Loucy (cell line): ENCODE measurements at regions not wholly inside any gene's neighbourhood (a gene's known extent, or its start where the extent isn't known, plus 50 kb on each side); places are given as distances from the start of the nearest gene placed in this dataset.

ENCODE experiments used
- H2AFZ ChIP-seq: fragments of 200-600 bp; sonication (generic); 2 replicates; pipeline ENCODE4 v1.6.0; 2016; ENCODE audit warnings: antibody characterized with exemption, mild to moderate bottlenecking, low read length, moderate library complexity
- H3F3A ChIP-seq: fragments of 200-600 bp; 2 replicates; pipeline ENCODE4 v1.6.0; 2016; ENCODE audit warnings: antibody characterized with exemption, low read depth, mild to moderate bottlenecking
- H3K27me3 ChIP-seq: fragments of 200-600 bp; sonication (generic); 2 replicates; pipeline ENCODE4 v1.6.1; 2014; ENCODE audit warnings: low read length, mild to moderate bottlenecking; ENCODE audit not compliant: insufficient read depth, poor library complexity, severe bottlenecking
- H3K36me3 ChIP-seq: fragments of 200-600 bp; sonication (generic); 2 replicates; pipeline ENCODE4 v1.6.1; 2016; ENCODE audit warnings: low read length; ENCODE audit not compliant: insufficient read depth
- H3K4me1 ChIP-seq: fragments of 200-600 bp; sonication (generic); 2 replicates; pipeline ENCODE4 v1.5.1; 2014; ENCODE audit warnings: low read length, mild to moderate bottlenecking; ENCODE audit not compliant: insufficient read depth, poor library complexity, severe bottlenecking
- H3K4me2 ChIP-seq: fragments of 200-600 bp; sonication (generic); 2 replicates; pipeline ENCODE4 v1.6.0; 2014; ENCODE audit warnings: antibody characterized with exemption, low read length, low read depth, mild to moderate bottlenecking; ENCODE audit not compliant: poor library complexity, severe bottlenecking
- H3K4me3 ChIP-seq: fragments of 200-600 bp; sonication (generic); 2 replicates; pipeline ENCODE4 v1.5.1; 2014; ENCODE audit warnings: low read length, mild to moderate bottlenecking, mixed read lengths; ENCODE audit not compliant: poor library complexity, severe bottlenecking
- H3K79me2 ChIP-seq: fragments of 200-600 bp; sonication (generic); 2 replicates; pipeline ENCODE4 v1.6.1; 2014; ENCODE audit warnings: low read length; ENCODE audit not compliant: insufficient read depth
- H3K9ac ChIP-seq: fragments of 200-600 bp; sonication (generic); 2 replicates; pipeline ENCODE4 v1.6.0; 2014; ENCODE audit warnings: mild to moderate bottlenecking, low read depth, low read length, moderate library complexity; ENCODE audit not compliant: poor library complexity, severe bottlenecking
- H3K9me2 ChIP-seq: fragments of 200-600 bp; sonication (generic); replicated peaks from 2 replicates; pipeline ENCODE4 v1.6.1; 2016; ENCODE audit warnings: low read depth, low read length, mixed read lengths
- H3K9me3 ChIP-seq: fragments of 200-600 bp; sonication (generic); 2 replicates; pipeline ENCODE4 v1.6.1; 2014; ENCODE audit warnings: mild to moderate bottlenecking, antibody characterized with exemption, low read length, low read depth; ENCODE audit not compliant: insufficient read depth
- H4K20me1 ChIP-seq: fragments of 200-600 bp; sonication (generic); 2 replicates; pipeline ENCODE4 v1.6.0; 2014; ENCODE audit warnings: antibody characterized with exemption, low read length, mild to moderate bottlenecking; ENCODE audit not compliant: insufficient read depth, poor library complexity, severe bottlenecking
- EZH2phosphoT487 ChIP-seq: fragments of 200-600 bp; IDR thresholded peaks from 2 replicates; pipeline ENCODE4 v1.6.1; 2018; ENCODE audit warnings: antibody characterized with exemption, mild to moderate bottlenecking, moderate library complexity, borderline replicate concordance
- TF ChIP-seq, protein P1 (sequence below): fragments of 200-600 bp; sonication (generic); conservative IDR thresholded peaks from 2 replicates; pipeline ENCODE4 v1.5.1; 2014; ENCODE audit warnings: mild to moderate bottlenecking, antibody characterized with exemption, low read length

DNA sequence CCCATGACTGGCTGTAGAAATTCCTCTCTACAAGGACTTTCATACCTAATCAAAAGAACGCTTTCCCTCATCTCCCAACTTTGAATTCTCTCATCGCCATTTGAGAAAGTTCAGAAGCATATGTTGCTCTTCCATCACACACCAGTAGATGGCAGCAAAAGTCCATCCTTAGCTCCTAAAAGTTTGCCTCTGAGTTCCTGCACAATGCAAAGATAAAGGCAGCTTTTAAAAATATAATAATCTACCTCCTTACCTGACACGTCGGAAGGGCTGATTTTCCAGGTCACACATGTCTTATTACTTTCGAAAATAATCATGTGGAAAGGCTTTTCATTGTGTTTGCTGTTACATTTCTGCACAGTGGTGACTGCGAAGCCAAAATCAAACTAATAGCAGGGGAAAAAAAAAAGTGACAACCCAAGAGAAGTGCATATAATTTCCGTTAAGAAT lies 456.7 kb upstream of the SEL1L start:
- Histone ChIP-seq H3K79me2 (no peaks in the 10 kb centered on the region), H2AFZ (no peak overlapping the region; the same call in 1 of the 2 replicates), H3K4me2 (no peak overlapping the region), H3K4me1 (no peaks in the 10 kb centered on the region), H3F3A (no peaks in the 10 kb centered on the region), H3K27me3 (no peaks in the 10 kb centered on the region), H3K4me3 (no peak overlapping the region), H4K20me1 (no peaks in the 10 kb centered on the region), H3K9ac (no peak overlapping the region), H3K36me3 (no peaks in the 10 kb centered on the region), H3K9me2 (no peaks in the 10 kb centered on the region), H3K9me3 (no peaks in the 10 kb centered on the region)
- TF ChIP-seq, protein P1, sequence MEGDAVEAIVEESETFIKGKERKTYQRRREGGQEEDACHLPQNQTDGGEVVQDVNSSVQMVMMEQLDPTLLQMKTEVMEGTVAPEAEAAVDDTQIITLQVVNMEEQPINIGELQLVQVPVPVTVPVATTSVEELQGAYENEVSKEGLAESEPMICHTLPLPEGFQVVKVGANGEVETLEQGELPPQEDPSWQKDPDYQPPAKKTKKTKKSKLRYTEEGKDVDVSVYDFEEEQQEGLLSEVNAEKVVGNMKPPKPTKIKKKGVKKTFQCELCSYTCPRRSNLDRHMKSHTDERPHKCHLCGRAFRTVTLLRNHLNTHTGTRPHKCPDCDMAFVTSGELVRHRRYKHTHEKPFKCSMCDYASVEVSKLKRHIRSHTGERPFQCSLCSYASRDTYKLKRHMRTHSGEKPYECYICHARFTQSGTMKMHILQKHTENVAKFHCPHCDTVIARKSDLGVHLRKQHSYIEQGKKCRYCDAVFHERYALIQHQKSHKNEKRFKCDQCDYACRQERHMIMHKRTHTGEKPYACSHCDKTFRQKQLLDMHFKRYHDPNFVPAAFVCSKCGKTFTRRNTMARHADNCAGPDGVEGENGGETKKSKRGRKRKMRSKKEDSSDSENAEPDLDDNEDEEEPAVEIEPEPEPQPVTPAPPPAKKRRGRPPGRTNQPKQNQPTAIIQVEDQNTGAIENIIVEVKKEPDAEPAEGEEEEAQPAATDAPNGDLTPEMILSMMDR: peak; percentile 93
- TF ChIP-seq EZH2phosphoT487: no peak

DNA sequence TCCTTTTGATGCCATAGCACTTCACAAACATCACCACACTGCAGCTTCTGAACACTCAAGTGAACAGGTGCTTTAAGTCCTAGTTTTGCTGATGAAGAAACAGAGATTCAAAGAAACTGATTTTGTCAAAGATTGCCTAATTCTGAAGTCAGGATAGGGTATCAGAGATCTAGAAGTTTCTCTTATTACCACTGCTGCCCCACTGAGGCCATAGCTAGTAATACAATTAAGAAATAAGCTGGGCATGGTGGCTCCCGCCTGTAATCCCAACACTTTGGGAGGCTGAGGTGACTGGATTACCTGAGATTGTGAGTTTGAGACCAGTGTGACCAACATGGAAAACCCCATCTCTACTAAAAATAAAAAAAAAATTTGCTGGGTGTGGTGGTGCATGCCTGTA lies 458.3 kb upstream of the SEL1L start:
- no peak overlapping the region for H3K9ac ChIP-seq
- no peaks in the 10 kb centered on the region for H3K9me2 ChIP-seq
- H3K9me3 ChIP-seq: no peaks in the 10 kb centered on the region
- H3K4me1 ChIP-seq: no peaks in the 10 kb centered on the region
- no peak overlapping the region for H3K4me2 ChIP-seq
- H3K79me2 ChIP-seq: no peaks in the 10 kb centered on the region
- H4K20me1 ChIP-seq: no peaks in the 10 kb centered on the region
- no peaks in the 10 kb centered on the region for H3K27me3 ChIP-seq
- no peak for TF ChIP-seq EZH2phosphoT487
- TF ChIP-seq, protein P1: peak; percentile 49
- H3K36me3 ChIP-seq: no peaks in the 10 kb centered on the region
- H3K4me3 ChIP-seq: no peak overlapping the region
- no peak overlapping the region for H2AFZ ChIP-seq
- H3F3A ChIP-seq: no peaks in the 10 kb centered on the region

DNA sequence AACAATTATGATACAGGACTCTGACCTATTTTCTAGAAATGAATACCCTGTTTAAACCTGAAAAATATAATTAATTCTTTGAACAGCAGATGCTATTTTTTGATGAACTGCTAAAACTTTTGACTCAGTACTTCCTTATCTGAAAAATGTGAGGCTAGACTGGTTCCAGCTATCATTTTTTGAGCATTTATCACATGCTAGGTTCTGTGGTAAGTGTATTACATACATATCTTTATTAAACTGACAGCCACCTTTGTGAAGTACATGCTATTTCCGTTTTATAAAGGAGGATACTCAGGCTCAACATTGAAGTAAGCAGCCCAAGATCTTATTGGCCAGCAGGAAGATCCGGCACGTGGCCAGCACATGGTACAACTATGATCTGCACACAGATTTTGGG lies 459.8 kb upstream of the SEL1L start:
- H3K4me1 ChIP-seq: no peaks in the 10 kb centered on the region
- no peaks in the 10 kb centered on the region for H3K27me3 ChIP-seq
- H3K9me2 ChIP-seq: no peaks in the 10 kb centered on the region
- no peak overlapping the region for H3K4me2 ChIP-seq
- H4K20me1 ChIP-seq: no peaks in the 10 kb centered on the region
- H3K9me3 ChIP-seq: no peaks in the 10 kb centered on the region
- no peaks in the 10 kb centered on the region for H3F3A ChIP-seq
- TF ChIP-seq, protein P1: no peak
- no peak for TF ChIP-seq EZH2phosphoT487
- no peak overlapping the region for H2AFZ ChIP-seq
- no peaks in the 10 kb centered on the region for H3K79me2 ChIP-seq
- no peak overlapping the region for H3K4me3 ChIP-seq
- H3K36me3 ChIP-seq: no peaks in the 10 kb centered on the region
- no peak overlapping the region for H3K9ac ChIP-seq
